ENCODE measurements at regions not wholly inside any gene's neighbourhood (a gene's known extent, or its start where the extent isn't known, plus 50 kb on each side); places are given as distances from the start of the nearest gene placed in this dataset.

- no peak overlapping the region for H3K4me3 ChIP-seq
- ATAC-seq: no peak
- POLR2A ChIA-PET: no interaction called here
Measured at GRCh38 chr2:120631724-120632123, 103.9 kb upstream of the GLI2 start.

More at GRCh38 chr2:120631724-120632123, 103.9 kb upstream of the GLI2 start:
- DNase-seq (ENCODE audit: extremely low read depth in 1 of 4, low spot score in 3 of 4) (no peak), FAIRE-seq (no peak)
- H3K27me3 ChIP-seq (ENCODE audit: control insufficient read depth in 2 of 2, insufficient read depth in 2 of 2, low read length in 2 of 2): peaks cover 5 to 37% of the 10 kb centered on the region in 2 experiments; a peak in 3 of 5 replicates
- TF ChIP-seq ZSCAN32 (CRISPR knock-in tag; IDR thresholded peaks at IDR 0.05): no peak
- TF ChIP-seq SNIP1 (IDR thresholded peaks at IDR 0.05; ENCODE audit: low read depth): no peak
- no peak for TF ChIP-seq POLR3G (IDR thresholded peaks at IDR 0.05; ENCODE audit: extremely low read depth, insufficient read length, insufficient replicate concordance)
- no peak for TF ChIP-seq MYC (IDR thresholded peaks at IDR 0.05; ENCODE audit: low read depth, low read length)
- TF ChIP-seq MYC (CRISPR knock-in tag; IDR thresholded peaks at IDR 0.05; ENCODE audit: borderline replicate concordance, low read depth): no peak
- no peak for TF ChIP-seq CTCFL (IDR thresholded peaks at IDR 0.05; ENCODE audit: borderline replicate concordance, insufficient read depth, low read depth, low read length, poor library complexity, severe bottlenecking)
- no peak for TF ChIP-seq SRSF3 (IDR thresholded peaks at IDR 0.05; ENCODE audit: insufficient read depth, low read length)
- TF ChIP-seq PBX2 (CRISPR knock-in tag; IDR thresholded peaks at IDR 0.05; ENCODE audit: low read depth): no peak
- TF ChIP-seq PBX2 (tag; conservative IDR thresholded peaks at IDR 0.05; ENCODE audit: low read depth): no peak
- TF ChIP-seq E2F1 (CRISPR knock-in tag; IDR thresholded peaks at IDR 0.05): no peak
- no peak overlapping the region for H2AFZ ChIP-seq (ENCODE audit: low read depth, low read length)
- no peaks in the 10 kb centered on the region for H3K36me3 ChIP-seq (ENCODE audit: control insufficient read depth, insufficient read depth, low read length)
- H3K27ac ChIP-seq (ENCODE audit: extremely low read depth, low read depth, low read length): no peak overlapping the region
- no peak overlapping the region for H3K9ac ChIP-seq (ENCODE audit: insufficient read depth in 1 of 2, low read depth in 2 of 2, low read length in 2 of 2)
- no peaks in the 10 kb centered on the region for H3K79me2 ChIP-seq (ENCODE audit: control insufficient read depth, insufficient read depth, low read length)
- H3K9me3 ChIP-seq (replicated peaks; ENCODE audit: control insufficient read depth, insufficient read depth, low read depth, low read length): no peaks in the 10 kb centered on the region
- H3K9me1 ChIP-seq (ENCODE audit: control insufficient read depth, insufficient read depth, low read length): no peaks in the 10 kb centered on the region
- WGBS (ENCODE audit: insufficient coverage, low coverage, missing lambda C conversion rate): 0% methylated on average over 3 of the region's 3 CpGs
- H3K4me2 ChIP-seq (ENCODE audit: insufficient read depth, low read length): no peak overlapping the region
- in situ Hi-C loops (cut with MboI): no loop called here
- H3K4me1 ChIP-seq (replicated peaks in 1 of 2; ENCODE audit: control insufficient read depth in 2 of 2, insufficient read depth in 2 of 2, low read length in 2 of 2): no peaks in the 10 kb centered on the region
- H4K20me1 ChIP-seq (replicated peaks; ENCODE audit: control insufficient read depth, insufficient read depth, low read length): no peaks in the 10 kb centered on the region
- intact Hi-C loops (cut with micrococcal nuclease): no loop called here
- no TSS peak for BruUV-seq (replicated peaks)
- CTCF ChIA-PET (ENCODE audit: low intra/inter-chr PET ratio): no interaction called here
